Breast epithelium (tissue), 3 donors: ENCODE measurements at regions not wholly inside any gene's neighbourhood (a gene's known extent, or its start where the extent isn't known, plus 50 kb on each side); places are given as distances from the start of the nearest gene placed in this dataset.

Source experiments
- POLR2A ChIP-seq: fragments of 450-650 bp; IDR thresholded peaks from one replicate; pipeline ENCODE4 v1.6.1; 2016; ENCODE audit warnings: antibody characterized with exemption, mild to moderate bottlenecking, moderate library complexity
- POLR2AphosphoS5 ChIP-seq, 3 donors: sonication (generic); formaldehyde crosslinking; IDR thresholded peaks; one replicate each; pipeline ENCODE4 v1.6.1; 2017; ENCODE audit warnings: antibody characterized with exemption in 3 of 3
- TF ChIP-seq, protein P1 (sequence below), 3 donors: fragments of 450-650 bp; IDR thresholded peaks; one replicate each; pipeline ENCODE4 v1.5.1; 2016 to 2017; ENCODE audit warnings: antibody characterized with exemption in 3 of 3, mild to moderate bottlenecking in 3 of 3, moderate library complexity in 3 of 3

DNA sequence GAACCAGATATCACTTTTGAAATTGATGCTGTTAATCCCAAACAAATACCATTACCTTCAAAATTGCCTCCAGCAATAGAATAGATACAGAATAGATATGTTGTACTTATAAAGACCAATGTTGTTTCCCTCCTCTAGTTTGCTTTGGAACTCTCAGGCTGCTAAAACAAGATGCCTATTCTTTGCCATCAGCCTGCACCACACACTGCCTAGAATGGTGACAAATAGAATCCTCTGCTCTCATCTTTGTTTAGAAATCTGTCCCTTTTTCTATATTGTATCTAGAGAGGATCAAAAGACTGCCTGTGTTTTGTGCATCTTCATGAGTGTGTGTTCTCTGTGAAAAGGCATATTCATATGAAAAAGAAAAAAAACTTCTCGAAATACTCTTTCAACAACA is 349.2 kb upstream of the CCDC54 start:
- TF ChIP-seq, protein P1, sequence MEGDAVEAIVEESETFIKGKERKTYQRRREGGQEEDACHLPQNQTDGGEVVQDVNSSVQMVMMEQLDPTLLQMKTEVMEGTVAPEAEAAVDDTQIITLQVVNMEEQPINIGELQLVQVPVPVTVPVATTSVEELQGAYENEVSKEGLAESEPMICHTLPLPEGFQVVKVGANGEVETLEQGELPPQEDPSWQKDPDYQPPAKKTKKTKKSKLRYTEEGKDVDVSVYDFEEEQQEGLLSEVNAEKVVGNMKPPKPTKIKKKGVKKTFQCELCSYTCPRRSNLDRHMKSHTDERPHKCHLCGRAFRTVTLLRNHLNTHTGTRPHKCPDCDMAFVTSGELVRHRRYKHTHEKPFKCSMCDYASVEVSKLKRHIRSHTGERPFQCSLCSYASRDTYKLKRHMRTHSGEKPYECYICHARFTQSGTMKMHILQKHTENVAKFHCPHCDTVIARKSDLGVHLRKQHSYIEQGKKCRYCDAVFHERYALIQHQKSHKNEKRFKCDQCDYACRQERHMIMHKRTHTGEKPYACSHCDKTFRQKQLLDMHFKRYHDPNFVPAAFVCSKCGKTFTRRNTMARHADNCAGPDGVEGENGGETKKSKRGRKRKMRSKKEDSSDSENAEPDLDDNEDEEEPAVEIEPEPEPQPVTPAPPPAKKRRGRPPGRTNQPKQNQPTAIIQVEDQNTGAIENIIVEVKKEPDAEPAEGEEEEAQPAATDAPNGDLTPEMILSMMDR (IDR thresholded peaks at IDR 0.05) = no peak
- TF ChIP-seq POLR2AphosphoS5 (IDR thresholded peaks at IDR 0.05) = no peak
- TF ChIP-seq POLR2A = no peak
